Glutamatergic neuron (in vitro differentiated cells): ENCODE measurements at regions not wholly inside any gene's neighbourhood (a gene's known extent, or its start where the extent isn't known, plus 50 kb on each side); places are given as distances from the start of the nearest gene placed in this dataset.

Experiments used
- DNase-seq: peaks from one replicate; pipeline ENCODE4 v3.0.0; 2022
- H3K27ac Mint-ChIP-seq: one replicate; pipeline ENCODE4 v1.8.0; 2020; ENCODE audit warnings: mild to moderate bottlenecking, mixed read lengths, inconsistent platforms; ENCODE audit not compliant: unreplicated experiment
- H3K27me3 Mint-ChIP-seq: one replicate; pipeline ENCODE4 v1.8.0; 2020; ENCODE audit warnings: mild to moderate bottlenecking, moderate library complexity, mixed read lengths, inconsistent platforms; ENCODE audit not compliant: unreplicated experiment
- H3K36me3 Mint-ChIP-seq: one replicate; pipeline ENCODE4 v1.8.0; 2020; ENCODE audit warnings: mild to moderate bottlenecking, mixed read lengths, inconsistent platforms; ENCODE audit not compliant: unreplicated experiment
- H3K4me1 Mint-ChIP-seq: one replicate; pipeline ENCODE4 v1.8.0; 2020; ENCODE audit warnings: mild to moderate bottlenecking, low read depth, mixed read lengths, inconsistent platforms; ENCODE audit not compliant: unreplicated experiment
- H3K4me3 Mint-ChIP-seq: one replicate; pipeline ENCODE4 v1.8.0; 2020; ENCODE audit warnings: mild to moderate bottlenecking, mixed read lengths, inconsistent platforms; ENCODE audit not compliant: unreplicated experiment
- H3K9me3 Mint-ChIP-seq: one replicate; pipeline ENCODE4 v1.8.0; 2020; ENCODE audit warnings: mild to moderate bottlenecking, moderate library complexity, mixed read lengths, inconsistent platforms; ENCODE audit not compliant: unreplicated experiment
- CTCF ChIP-seq: fragments of 200-600 bp; sonication (generic); IDR thresholded peaks from one replicate; pipeline ENCODE4 v1.5.0; 2021; ENCODE audit not compliant: partially characterized antibody, unreplicated experiment

DNA sequence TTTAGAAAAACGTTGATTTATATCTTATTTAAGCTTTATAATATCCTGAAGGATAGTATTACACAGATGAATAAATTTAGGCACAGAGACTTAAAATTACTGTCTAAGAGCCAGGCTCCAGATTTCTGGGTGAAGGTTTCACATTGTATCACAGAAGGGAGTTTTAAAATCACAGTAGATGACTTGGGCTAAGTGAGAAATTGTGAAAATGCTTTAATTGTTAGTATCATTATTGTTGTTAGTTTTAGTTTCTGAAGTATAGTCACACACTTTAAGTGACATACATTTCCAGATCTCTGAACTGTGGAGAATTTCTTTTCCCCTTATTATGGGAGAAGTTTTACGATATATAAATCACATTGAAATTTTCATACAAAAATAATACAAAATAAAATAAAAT, 83.5 kb downstream of the NDUFS5 start:
- no peak for TF ChIP-seq CTCF
- Mint-ChIP-seq H3K27ac (no peak overlapping the region), H3K9me3 (peaks cover under 1% of the 10 kb centered on the region), H3K27me3 (peaks cover 5% of the 10 kb centered on the region), H3K4me1 (peaks cover 10% of the 10 kb centered on the region), H3K4me3 (no peak overlapping the region), H3K36me3 (no peaks in the 10 kb centered on the region)
- DNase-seq, result no peak

- Mint-ChIP-seq H3K4me1 (peaks cover 9% of the 10 kb centered on the region), H3K9me3 (no peaks in the 10 kb centered on the region), H3K36me3 (no peaks in the 10 kb centered on the region), H3K4me3 (no peak overlapping the region), H3K27ac (no peak overlapping the region), H3K27me3 (peaks cover 5% of the 10 kb centered on the region)
- DNase-seq, result no peak
- TF ChIP-seq CTCF, result no peak
Observed at GRCh38 chr1:39110325-39110851, 84.2 kb downstream of the NDUFS5 start.

GRCh38 chr1:39110882-39111281, 84.7 kb downstream of the NDUFS5 start:
- no peak for TF ChIP-seq CTCF
- peaks cover 5% of the 10 kb centered on the region for H3K27me3 Mint-ChIP-seq
- no peak overlapping the region for H3K4me3 Mint-ChIP-seq
- peaks cover 9% of the 10 kb centered on the region for H3K4me1 Mint-ChIP-seq
- no peak for DNase-seq
- H3K36me3 Mint-ChIP-seq, result no peaks in the 10 kb centered on the region
- no peak overlapping the region for H3K27ac Mint-ChIP-seq
- no peaks in the 10 kb centered on the region for H3K9me3 Mint-ChIP-seq

DNA sequence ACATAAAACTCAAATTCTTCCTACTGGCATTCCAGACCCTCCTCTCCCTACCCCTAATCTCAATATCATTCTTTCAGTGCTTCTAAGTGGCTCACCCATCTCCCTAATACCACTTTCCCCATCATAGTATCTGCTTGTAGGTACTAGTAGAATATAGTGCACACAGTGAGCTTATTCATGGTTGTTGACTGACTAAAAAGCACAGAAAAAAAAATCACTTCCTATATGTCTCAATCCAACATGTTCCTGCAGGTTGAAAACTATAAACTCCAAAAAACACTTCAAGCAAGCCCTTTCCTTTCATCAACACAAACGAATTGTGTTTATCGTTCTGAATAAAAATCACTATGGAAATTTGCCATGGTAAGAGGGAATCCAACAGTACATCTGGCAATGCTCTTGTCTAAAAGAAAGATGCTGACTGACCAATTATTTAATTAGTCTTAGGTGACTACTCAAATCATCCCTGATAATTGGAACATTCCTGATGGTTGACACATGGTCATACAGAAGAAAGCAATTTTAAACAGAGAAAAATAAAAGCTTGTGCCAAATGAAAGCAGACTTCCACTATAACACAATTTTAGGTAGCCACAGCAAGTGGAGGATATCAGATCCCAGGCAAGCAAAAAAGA, 87.1 kb downstream of the NDUFS5 start:
- H3K4me3 Mint-ChIP-seq, result no peak overlapping the region

More for the DNA sequence above, 87.1 kb downstream of the NDUFS5 start:
- DNase-seq, result no peak
- H3K27me3 Mint-ChIP-seq, result no peaks in the 10 kb centered on the region
- no peak for TF ChIP-seq CTCF
- H3K4me1 Mint-ChIP-seq, result peaks cover 7% of the 10 kb centered on the region
- no peak overlapping the region for H3K27ac Mint-ChIP-seq
- H3K36me3 Mint-ChIP-seq, result no peaks in the 10 kb centered on the region
- H3K9me3 Mint-ChIP-seq, result no peaks in the 10 kb centered on the region
